ENCODE measurements at regions not wholly inside any gene's neighbourhood (a gene's known extent, or its start where the extent isn't known, plus 50 kb on each side); places are given as distances from the start of the nearest gene placed in this dataset.
"Not testable (repeated sequence)": the region's sequence is repeated elsewhere in the genome, so short reads cannot be mapped to it uniquely, and the experiment has no call there.

DNA sequence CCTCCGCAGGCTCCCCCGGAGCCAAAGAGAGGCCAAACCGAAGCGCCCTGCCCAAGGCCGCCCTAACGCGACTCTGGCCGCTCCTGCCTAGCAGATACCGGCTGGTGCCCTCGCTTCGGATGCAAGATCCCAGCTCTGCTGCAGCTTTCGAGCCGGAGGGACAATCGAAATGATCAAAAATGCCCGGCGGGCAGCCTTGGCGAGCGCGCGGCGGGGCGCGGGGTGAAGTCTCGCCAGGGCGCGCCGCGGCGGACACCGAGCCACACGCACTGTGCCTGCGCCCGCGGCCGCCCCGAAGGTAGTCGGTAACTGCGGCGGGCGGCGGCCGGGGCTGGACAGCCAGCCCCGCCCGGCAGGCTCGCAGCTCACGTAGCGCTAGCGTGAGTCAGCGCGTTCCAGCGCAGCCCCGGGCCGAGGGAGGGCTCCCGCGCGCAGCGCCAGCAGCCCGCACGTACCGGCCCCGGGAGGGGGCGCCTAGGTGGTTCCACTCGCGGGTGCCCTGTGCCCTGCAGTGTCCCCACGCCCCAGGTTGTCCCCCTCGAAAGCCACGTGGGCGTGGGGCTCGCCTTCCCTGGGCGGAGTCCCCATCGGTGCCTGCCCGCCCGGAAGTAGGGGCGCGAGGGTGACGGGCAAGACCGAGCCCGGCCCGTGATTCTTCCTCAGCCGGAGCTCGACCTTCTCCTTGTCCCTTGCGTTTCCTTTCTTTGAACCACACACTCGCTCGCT is 109.2 kb upstream of the EGLN3 start:
- DNase-seq: peak; percentile 35

DNA sequence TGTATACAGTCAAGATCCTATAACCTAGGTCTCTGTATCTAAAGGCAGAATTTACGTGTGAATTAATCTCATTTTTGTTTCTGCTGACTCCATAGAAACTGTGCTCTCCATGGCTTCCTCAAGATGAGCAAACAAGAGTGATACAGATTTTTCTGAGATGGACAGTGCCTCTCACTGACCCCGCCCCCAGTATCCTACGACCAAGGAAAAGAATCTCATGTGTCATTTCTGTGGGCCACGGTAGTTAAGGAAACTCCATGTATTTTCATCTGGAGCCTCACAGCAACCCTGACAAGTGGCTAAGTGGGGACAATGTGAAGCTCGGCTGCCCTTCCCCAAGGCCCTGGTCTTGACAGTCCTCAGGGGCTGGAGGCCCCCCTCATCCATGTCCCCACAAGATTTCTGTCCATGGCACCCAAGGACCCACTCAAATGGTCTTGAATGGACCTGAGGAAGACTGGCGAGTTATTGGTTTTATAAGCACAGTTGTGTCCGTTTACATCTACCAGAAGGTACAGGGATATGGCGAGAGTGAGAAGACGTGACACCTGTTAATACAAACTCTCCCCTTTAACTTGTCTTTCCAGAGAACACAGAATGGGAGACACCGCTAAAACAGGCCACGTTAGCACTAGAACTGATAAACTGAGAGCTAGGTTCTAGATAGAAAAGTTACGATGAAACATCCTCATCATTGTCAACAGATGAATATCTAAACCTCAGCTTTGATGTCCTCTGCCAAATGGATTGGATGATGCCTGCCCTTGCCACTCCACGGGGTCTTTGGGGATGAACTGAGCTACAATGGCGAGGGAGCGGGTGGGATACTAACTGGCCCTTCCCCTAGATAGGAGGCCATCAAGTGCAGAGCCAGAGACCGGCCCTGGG is 108.4 kb upstream of the EGLN3 start:
- DNase-seq: no peak

GRCh38 chr14:34058510-34058909 is 107.6 kb upstream of the EGLN3 start:
- no peak for DNase-seq

DNA sequence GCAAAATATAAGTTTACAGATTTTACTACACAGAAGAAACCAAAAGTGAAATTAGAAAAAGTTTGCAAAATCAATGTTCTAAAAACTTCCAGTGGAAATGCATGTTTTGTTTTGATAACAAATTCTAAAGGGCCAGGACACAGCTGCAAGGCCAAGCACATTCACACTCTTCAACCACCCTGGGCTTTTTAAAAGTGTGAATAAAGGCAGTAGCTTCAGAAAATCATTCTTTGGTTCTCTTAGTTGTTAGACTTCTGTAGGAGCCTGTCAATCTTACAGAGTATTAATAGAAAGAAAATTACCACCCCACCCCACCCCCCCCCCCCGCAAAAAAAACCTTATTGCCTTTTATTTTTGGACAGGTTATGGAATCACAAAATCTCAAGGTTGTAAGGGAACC is 105.2 kb upstream of the EGLN3 start:
- no peak for DNase-seq

- no peak for DNase-seq
These were observed 104.5 kb upstream of the EGLN3 start for GRCh38 chr14:34055157-34055950.

DNA sequence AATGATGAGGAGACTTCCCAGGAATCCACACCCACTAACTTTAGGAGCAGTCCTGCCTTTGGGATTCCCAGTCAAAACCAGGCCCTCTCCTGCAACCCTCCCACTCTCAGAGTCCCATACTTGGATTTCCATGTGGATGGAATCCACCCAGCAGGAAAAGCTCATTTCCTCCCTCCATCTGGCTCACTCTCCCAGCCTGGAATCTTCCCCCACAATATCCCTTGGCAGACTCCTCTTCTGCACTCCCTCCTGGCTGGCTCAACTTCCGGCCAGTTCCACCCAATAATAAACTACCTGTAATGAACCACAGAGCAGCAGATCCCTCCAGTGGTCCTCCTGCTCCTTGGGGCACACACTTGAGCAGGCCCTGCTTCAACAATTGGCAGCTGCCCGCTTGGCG is 102.8 kb upstream of the EGLN3 start:
- no peak for DNase-seq

GRCh38 chr14:34052658-34053014 is 101.8 kb upstream of the EGLN3 start:
- no peak for DNase-seq

DNA sequence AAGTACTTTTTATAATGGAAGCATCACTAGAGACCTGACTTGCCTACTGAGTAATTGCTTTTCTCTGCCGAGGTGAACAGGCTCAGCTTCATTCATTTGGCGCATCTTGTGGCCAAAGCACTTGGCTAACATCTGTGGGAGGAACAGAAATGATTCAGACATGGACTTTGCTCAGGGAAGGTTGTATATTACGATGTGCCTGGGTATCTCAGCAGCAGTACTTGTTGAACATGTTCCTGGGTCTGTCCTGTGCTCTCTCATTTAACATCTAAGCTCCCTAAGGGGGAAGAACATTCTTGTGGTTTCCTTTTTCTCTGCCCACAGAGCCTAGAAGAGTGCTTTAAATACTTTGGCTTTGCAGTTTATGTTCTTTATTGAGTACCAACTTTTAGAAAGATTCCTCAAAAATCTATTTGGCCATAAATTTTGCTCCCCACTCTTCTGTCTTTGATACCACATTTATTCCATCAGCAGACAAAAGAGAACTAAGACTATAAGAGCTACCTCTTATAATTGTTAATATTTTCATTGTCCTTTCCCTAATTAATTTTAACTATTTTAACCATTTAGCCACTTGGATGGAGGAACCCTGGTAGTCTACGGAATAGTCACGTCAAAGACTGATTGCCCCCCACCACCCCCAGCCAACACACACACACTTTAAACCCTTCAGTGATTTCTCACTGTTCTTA is 101.2 kb upstream of the EGLN3 start:
- no peak for DNase-seq

- DNase-seq: no peak
These were observed 99.7 kb upstream of the EGLN3 start for GRCh38 chr14:34050606-34051005.

- no peak for DNase-seq
These were observed 98.9 kb upstream of the EGLN3 start for GRCh38 chr14:34049790-34050189.

DNA sequence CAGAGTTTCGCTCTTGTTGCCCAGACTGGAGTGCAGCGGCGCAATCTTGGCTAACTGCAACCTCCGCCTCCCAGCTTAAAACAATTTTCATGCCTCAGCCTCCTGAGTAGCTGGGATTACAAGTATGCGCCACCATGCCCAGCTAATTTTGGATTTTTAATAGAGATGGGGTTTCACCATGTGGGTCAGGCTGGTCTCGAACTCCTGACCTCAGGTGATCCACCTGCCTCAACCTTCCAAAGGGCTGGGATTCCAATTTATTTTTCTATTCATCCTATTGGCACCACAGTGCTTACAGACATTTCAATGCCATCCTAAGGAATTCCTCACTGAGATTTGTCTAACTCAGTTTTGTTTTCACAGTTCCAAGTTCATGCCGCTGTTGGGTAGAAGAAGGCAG is 98.3 kb upstream of the EGLN3 start:
- not testable (repeated sequence) for DNase-seq

DNA sequence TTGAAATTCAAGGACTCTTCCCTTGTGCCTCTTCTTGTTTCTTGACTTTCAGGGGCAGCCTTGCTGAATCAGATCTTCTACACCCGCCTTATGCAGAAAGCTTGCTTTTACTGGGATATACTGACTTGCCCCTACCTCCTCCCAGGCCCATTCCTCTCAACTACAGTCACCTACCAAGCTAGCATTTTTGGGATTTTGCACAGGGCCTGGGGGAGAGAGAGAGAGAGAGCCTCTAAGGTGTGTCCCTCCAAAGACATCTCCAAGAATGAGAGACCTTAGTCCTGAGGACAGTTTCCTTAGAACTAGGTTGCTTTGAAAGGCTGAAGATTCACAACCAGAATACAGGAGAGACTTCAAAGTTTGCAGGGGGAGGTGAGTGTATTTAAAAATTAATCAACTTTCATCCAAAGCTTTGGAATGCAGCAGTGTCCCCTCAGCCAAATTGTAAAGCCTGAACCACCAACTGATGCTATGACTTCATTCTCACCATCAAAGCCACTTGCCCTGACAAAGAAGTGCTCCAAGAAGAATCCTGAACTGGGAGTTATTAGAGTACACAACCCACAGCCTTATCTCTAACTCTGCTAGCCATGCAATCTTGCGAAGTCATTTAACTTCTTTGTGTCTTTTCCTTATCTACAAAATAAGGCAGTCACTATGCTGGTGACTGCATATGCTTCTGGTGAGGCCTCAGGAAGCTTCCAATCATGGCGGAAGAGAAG is 96.1 kb upstream of the EGLN3 start:
- DNase-seq: no peak

DNA sequence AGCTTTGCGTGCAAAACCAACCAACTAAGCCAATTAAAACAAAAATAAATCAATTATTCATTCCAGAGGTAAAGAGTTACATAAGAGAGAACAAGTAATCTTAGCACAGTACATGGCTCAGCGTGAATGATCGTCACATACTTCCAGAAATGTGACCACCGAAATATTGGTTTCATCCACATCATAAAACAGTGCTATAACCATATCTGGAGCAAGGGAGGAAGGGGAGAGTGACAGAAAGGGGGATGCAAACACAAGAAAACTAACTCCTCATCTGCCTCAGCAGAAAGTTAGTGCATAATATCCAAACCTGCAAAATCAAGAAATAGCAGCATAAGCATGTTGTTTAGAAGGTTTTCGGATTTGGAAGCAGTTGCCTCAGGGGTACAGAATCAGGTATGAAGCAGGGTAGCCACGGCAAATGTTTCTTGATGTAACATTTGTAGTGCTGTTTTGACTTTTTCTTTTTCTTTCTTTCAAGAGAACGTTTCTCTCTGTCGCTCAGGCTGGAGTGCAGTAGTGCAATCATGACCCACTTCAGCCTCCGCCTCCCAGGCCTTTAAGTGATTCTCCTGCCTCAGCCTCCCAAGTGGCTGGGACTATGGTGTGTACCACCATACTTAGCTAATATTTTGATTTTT is 93.9 kb upstream of the EGLN3 start:
- DNase-seq: no peak

GRCh38 chr14:34044373-34044637 is 93.4 kb upstream of the EGLN3 start:
- no peak for DNase-seq

- no peak for DNase-seq
These were observed 92.9 kb upstream of the EGLN3 start for GRCh38 chr14:34043627-34044372.

- DNase-seq: no peak
These were observed 90.3 kb upstream of the EGLN3 start for GRCh38 chr14:34041220-34041619.

- DNase-seq: no peak
These were observed 89.9 kb upstream of the EGLN3 start for GRCh38 chr14:34040766-34041165.

GRCh38 chr14:34039428-34040047 is 88.7 kb upstream of the EGLN3 start:
- DNase-seq: no peak

- DNase-seq: no peak
These were observed 87.6 kb upstream of the EGLN3 start for GRCh38 chr14:34038358-34039057.

- no peak for DNase-seq
These were observed 85.5 kb upstream of the EGLN3 start for GRCh38 chr14:34036319-34036766.

Measured in NCI-H146 (cell line).